ENCODE measurements at regions not wholly inside any gene's neighbourhood (a gene's known extent, or its start where the extent isn't known, plus 50 kb on each side); places are given as distances from the start of the nearest gene placed in this dataset.
A peak's percentile ranks its signal among the peaks of the same experiment; 100 is the strongest.

DNA sequence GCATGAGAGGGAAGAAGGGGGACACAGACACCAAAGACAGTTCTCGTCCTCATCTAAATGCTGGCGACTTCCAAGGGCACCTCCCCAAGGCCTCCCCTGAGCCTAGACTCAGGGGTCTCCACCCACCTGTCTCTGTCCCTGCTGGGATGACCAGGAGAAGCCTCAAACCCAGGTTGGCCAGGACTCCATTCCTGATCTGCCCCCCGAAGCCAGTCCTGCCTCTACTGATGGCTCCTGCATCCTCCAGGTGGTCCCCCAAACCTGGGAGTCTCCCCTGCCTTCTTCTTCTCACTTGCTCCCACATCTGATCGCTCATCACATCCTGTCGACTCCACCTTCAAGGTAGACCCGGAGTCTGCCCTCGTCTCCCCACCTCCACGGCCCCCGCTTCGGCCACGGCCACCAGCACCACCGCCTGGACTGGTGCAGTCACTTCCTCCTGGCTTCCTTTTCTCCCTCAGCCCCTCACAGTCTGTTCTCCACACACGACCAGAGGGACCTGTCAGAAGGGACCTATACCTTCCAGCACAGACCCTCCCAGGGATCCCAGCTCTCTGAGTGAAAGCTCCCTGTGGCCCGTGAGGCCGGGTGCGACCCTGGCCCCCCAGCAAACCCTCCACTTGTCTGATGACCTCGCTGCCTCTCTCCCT, 92.1 kb downstream of the CEBPB start:
- Histone ChIP-seq H3K4me1 (ENCODE audit: control insufficient read depth, insufficient read depth, low read length, poor library complexity, severe bottlenecking) (peaks cover 39% of the 10 kb centered on the region), H3K9me3 (ENCODE audit: control insufficient read depth, low read length) (no peaks in the 10 kb centered on the region), H3K4me3 (ENCODE audit: extremely low read depth, insufficient read depth, low read length, poor library complexity, severe bottlenecking) (no peak overlapping the region), H3K27ac (ENCODE audit: low read depth, low read length, severe bottlenecking) (no peak overlapping the region), H3K36me3 (ENCODE audit: control insufficient read depth, insufficient read depth, low read length) (no peaks in the 10 kb centered on the region)
- WGBS, 2 experiments (ENCODE audit: insufficient coverage in 2 of 2): 86 to 94% methylated on average over 15 to 17 of the region's 17 CpGs

DNA sequence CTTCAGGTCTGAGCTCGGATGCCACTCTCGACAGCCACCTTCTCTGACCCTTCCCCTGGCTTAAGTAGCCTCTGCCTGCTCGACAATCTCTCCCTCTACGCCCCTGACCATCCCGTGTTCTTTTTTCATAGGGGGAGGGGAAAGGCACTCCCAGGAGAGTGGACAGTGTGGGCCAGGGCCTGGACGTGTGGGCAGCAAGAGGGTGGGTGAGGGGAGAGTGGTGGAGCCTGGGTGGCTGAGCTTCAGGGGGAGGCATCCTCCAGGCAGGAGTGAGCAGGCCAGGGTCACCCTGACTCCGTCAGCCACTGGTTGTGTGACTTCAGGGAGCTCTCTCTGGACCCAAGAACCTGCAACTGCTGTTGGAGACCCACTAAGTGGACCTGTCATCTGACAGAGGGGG, 92.7 kb downstream of the CEBPB start:
- Histone ChIP-seq H3K4me1 (ENCODE audit: control insufficient read depth, insufficient read depth, low read length, poor library complexity, severe bottlenecking) (peaks cover 39% of the 10 kb centered on the region), H3K27ac (ENCODE audit: low read depth, low read length, severe bottlenecking) (no peak overlapping the region), H3K4me3 (ENCODE audit: extremely low read depth, insufficient read depth, low read length, poor library complexity, severe bottlenecking) (no peak overlapping the region), H3K9me3 (ENCODE audit: control insufficient read depth, low read length) (no peaks in the 10 kb centered on the region), H3K36me3 (ENCODE audit: control insufficient read depth, insufficient read depth, low read length) (no peaks in the 10 kb centered on the region)
- 93% methylated on average over 3 of the region's 7 CpGs for WGBS, 2 experiments (ENCODE audit: insufficient coverage in 2 of 2)

DNA sequence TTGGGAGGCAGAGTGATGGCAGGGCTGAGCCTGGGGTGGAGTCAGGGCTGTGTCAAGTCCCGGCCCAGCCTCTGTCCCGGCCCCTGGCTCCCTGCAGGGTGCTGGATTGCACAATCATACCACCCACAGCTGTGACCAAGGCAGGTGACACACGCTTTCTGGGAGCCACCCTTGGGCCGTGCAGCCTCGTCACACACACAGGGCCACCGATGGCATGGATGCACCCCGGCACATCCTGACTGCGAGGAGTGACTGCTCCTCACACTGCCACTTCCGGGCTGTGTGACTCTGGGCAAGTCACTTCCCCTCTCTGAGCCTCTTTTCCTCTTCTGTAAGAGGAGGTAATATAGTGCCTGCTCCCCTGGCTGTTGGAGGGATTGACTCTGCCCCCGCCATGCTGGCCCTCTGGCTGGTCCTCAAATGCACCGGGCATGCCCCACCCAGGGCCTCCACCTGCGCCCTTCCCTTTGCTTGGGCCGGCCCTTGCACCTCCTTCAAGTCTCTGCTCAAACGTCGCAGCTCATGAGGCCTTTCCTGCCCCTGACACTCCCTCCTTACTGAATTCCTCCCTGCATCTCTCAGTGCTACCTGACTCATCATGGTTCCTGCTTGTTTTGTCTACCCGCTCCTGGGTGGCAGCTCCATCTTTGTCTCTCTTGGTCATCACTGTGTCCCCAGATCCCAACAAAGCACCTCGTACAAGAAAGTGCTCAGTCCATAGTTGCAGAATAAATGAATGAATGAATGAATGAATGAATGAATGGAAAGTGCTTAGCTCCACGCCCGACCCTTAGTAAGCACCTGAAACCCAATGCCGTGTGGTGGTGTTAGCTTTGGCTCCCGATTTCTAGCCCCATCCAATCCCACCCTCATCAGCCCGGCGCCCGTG, 93.5 kb downstream of the CEBPB start:
- Histone ChIP-seq H3K4me1 (ENCODE audit: control insufficient read depth, insufficient read depth, low read length, poor library complexity, severe bottlenecking) (peaks cover 39% of the 10 kb centered on the region), H3K4me3 (ENCODE audit: extremely low read depth, insufficient read depth, low read length, poor library complexity, severe bottlenecking) (no peak overlapping the region), H3K9me3 (ENCODE audit: control insufficient read depth, low read length) (no peaks in the 10 kb centered on the region), H3K36me3 (ENCODE audit: control insufficient read depth, insufficient read depth, low read length) (no peaks in the 10 kb centered on the region), H3K27ac (ENCODE audit: low read depth, low read length, severe bottlenecking) (peak overlapping the region; percentile 8)
- 86 to 96% methylated on average over 19 to 20 of the region's 24 CpGs for WGBS, 2 experiments (ENCODE audit: insufficient coverage in 2 of 2)

DNA sequence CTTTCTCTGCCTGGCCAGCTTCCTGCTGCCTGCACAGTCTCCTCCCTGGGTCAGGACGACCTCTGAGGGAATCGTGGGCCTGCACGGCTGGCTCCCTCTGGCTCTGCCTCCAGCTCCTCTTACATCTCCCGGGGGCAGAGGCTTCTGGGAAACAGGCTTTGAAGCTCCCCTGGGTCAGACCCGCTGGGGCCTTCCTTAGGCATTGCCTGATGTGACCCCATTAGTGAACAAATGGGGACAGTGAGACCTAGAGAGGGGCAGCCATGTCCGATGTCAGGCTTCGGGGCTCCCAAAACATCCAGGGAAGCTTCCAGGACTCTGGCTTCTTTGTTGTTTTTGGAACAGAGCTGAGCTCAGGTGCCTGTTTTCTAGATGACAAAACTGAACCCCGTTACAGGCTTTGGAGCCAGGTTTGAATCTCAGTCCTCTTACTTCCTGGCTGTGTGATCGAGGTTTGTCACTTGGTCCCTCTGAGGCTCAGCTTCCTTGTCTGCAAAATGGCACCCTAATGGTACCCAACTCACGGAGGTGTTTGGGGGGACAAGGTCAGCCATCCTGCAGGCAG, 94.3 kb downstream of the CEBPB start:
- 91 to 93% methylated on average over 9 to 10 of the region's 10 CpGs for WGBS, 2 experiments (ENCODE audit: insufficient coverage in 2 of 2)
- Histone ChIP-seq H3K27ac (ENCODE audit: low read depth, low read length, severe bottlenecking) (peak overlapping the region; percentile 78), H3K4me1 (ENCODE audit: control insufficient read depth, insufficient read depth, low read length, poor library complexity, severe bottlenecking) (peaks cover 39% of the 10 kb centered on the region), H3K9me3 (ENCODE audit: control insufficient read depth, low read length) (no peaks in the 10 kb centered on the region), H3K36me3 (ENCODE audit: control insufficient read depth, insufficient read depth, low read length) (no peaks in the 10 kb centered on the region), H3K4me3 (ENCODE audit: extremely low read depth, insufficient read depth, low read length, poor library complexity, severe bottlenecking) (no peak overlapping the region)

DNA sequence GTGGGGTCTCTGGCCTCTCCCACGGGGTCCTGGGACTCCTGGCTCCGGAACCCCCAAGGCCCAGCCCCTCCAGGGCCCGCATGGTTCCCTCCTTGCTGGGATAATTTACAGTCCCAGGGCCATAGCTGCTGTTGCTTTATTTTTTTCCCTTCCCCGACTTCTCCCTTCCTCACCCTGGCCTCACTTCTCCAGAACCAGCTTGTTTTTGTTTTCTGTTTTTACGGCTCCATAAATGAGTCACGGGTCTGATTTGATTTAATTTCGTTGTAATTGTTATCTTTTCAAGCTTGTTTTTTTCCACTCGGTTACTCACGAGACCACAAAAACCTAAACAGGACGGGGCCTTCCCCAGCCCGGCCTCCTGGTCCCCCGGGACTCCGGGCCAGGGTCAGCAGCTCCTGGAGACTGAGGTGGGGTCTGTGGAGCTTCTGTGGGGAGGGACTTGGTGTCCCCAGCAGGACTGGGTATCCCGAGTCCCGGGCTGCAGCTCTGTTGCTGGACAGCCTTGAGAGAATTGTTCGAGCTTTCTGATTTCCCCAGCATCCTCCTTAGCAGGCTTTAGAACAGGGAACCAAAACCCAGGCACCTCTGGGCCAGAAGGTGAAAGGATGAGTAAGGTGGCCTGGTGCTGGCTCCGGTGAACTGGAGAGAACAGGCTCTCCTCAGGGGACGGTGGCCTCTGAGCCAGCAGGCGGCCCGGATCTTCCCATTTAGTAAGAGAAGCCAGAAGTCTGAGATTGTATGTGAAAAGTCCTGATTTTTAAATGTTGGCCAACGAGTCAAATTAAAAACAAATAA, 94.9 kb downstream of the CEBPB start:
- WGBS, 2 experiments (ENCODE audit: insufficient coverage in 2 of 2): 90 to 91% methylated on average over 9 to 13 of the region's 21 CpGs
- Histone ChIP-seq H3K27ac (ENCODE audit: low read depth, low read length, severe bottlenecking) (peak overlapping the region; percentile 78), H3K4me3 (ENCODE audit: extremely low read depth, insufficient read depth, low read length, poor library complexity, severe bottlenecking) (no peak overlapping the region), H3K36me3 (ENCODE audit: control insufficient read depth, insufficient read depth, low read length) (no peaks in the 10 kb centered on the region), H3K4me1 (ENCODE audit: control insufficient read depth, insufficient read depth, low read length, poor library complexity, severe bottlenecking) (peaks cover 39% of the 10 kb centered on the region), H3K9me3 (ENCODE audit: control insufficient read depth, low read length) (no peaks in the 10 kb centered on the region)

DNA sequence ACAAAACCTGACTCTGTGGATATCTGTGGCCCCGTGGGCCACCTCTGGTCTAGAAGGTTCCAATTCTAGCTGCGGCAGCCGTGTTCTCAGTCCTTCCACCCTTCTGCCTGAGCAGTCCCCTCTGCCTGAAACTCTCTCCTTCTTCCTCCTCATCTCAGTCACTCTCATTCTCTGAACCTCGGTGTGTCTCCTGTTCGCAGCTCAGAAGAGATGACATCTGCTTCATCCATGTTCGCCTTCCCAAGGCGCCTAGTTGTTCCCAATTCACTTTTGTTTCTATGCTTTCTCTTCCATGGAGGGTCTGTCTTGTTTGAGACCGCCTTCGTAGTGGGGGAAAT, 95.5 kb downstream of the CEBPB start:
- Histone ChIP-seq H3K27ac (ENCODE audit: low read depth, low read length, severe bottlenecking) (peak overlapping the region; percentile 78), H3K9me3 (ENCODE audit: control insufficient read depth, low read length) (no peaks in the 10 kb centered on the region), H3K36me3 (ENCODE audit: control insufficient read depth, insufficient read depth, low read length) (no peaks in the 10 kb centered on the region), H3K4me3 (ENCODE audit: extremely low read depth, insufficient read depth, low read length, poor library complexity, severe bottlenecking) (no peak overlapping the region), H3K4me1 (ENCODE audit: control insufficient read depth, insufficient read depth, low read length, poor library complexity, severe bottlenecking) (peaks cover 39% of the 10 kb centered on the region)
- 89% methylated on average over 6 to 7 of the region's 9 CpGs for WGBS, 2 experiments (ENCODE audit: insufficient coverage in 2 of 2)

DNA sequence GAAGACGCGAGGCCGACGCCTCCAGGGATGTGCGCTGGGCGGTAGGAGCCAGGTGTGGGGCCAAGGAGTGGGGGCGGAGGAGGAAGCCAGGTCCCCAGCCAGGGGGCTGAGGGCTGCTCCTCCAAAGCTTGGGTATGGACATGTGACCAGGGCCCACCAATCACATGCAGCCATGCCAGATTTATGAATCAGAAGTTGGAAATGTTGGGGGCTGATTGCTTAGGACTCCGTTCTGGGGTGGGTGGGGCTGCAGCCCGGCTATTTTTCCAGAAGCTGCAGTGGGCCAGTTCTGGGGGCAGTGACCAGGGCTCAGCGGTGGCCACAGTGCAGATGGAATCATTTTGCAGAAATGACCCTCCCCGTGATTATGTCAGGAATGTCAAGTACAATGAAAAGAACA, 96.0 kb downstream of the CEBPB start:
- no peak overlapping the region for H3K4me3 ChIP-seq (ENCODE audit: extremely low read depth, insufficient read depth, low read length, poor library complexity, severe bottlenecking)
- no peaks in the 10 kb centered on the region for H3K9me3 ChIP-seq (ENCODE audit: control insufficient read depth, low read length)
- peak overlapping the region; percentile 78 for H3K27ac ChIP-seq (ENCODE audit: low read depth, low read length, severe bottlenecking)
- WGBS, 2 experiments (ENCODE audit: insufficient coverage in 2 of 2): 82 to 92% methylated on average over 10 to 11 of the region's 11 CpGs
- H3K4me1 ChIP-seq (ENCODE audit: control insufficient read depth, insufficient read depth, low read length, poor library complexity, severe bottlenecking): peaks cover 39% of the 10 kb centered on the region
- no peaks in the 10 kb centered on the region for H3K36me3 ChIP-seq (ENCODE audit: control insufficient read depth, insufficient read depth, low read length)

DNA sequence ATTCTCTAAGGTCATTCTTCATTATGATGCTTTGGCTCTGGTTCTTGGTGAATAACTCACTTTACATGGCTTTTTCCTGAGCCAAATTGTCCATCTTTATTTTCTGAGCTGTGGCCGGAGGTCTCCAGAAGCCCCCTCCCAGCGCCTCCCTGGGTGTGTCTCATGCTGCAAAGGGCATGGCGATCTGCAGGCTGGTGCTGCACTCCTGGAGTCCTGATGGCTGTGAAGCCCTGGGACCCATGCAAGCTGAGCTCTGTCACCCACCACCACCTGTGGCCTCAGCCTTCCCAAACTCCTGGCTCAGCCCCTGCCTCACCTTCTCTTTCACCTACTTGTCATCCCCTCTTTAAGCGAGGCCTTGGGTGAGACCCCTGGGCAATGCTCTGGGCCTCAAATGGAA, 96.9 kb downstream of the CEBPB start:
- Histone ChIP-seq H3K4me1 (ENCODE audit: control insufficient read depth, insufficient read depth, low read length, poor library complexity, severe bottlenecking) (peaks cover 40% of the 10 kb centered on the region), H3K27ac (ENCODE audit: low read depth, low read length, severe bottlenecking) (no peak overlapping the region), H3K36me3 (ENCODE audit: control insufficient read depth, insufficient read depth, low read length) (no peaks in the 10 kb centered on the region), H3K9me3 (ENCODE audit: control insufficient read depth, low read length) (no peaks in the 10 kb centered on the region), H3K4me3 (ENCODE audit: extremely low read depth, insufficient read depth, low read length, poor library complexity, severe bottlenecking) (no peak overlapping the region)
- WGBS, 2 experiments (ENCODE audit: insufficient coverage in 2 of 2): 89 to 94% methylated on average over 3 to 4 of the region's 4 CpGs

DNA sequence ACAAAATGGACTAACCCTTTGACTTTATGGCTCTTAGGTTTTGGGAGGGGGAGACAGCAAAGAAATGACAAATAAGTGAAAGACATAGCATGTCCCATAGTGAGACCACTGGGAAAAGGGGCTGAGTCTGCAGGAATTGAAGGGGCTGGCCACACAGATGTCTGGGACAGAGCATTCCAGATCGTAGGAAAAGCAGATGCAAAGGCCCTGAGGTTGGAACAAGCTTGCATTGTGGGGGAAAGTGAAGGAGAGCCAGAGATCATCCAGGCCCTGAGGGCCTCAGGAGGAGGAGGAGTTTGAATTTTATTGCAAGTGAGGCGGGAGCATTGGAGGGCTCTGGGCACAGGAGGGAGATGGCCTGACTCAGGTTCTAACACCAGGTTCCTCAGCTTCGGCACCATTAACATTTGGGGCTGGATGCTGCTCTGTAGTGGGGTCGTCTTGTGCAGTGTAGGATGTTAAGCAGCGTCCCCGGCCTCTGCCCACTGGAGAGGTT, 97.5 kb downstream of the CEBPB start:
- H3K9me3 ChIP-seq (ENCODE audit: control insufficient read depth, low read length): no peaks in the 10 kb centered on the region
- H3K4me3 ChIP-seq (ENCODE audit: extremely low read depth, insufficient read depth, low read length, poor library complexity, severe bottlenecking): no peak overlapping the region
- peaks cover 42% of the 10 kb centered on the region for H3K4me1 ChIP-seq (ENCODE audit: control insufficient read depth, insufficient read depth, low read length, poor library complexity, severe bottlenecking)
- 89 to 93% methylated on average over 5 of the region's 6 CpGs for WGBS, 2 experiments (ENCODE audit: insufficient coverage in 2 of 2)
- no peak overlapping the region for H3K27ac ChIP-seq (ENCODE audit: low read depth, low read length, severe bottlenecking)
- H3K36me3 ChIP-seq (ENCODE audit: control insufficient read depth, insufficient read depth, low read length): no peaks in the 10 kb centered on the region

DNA sequence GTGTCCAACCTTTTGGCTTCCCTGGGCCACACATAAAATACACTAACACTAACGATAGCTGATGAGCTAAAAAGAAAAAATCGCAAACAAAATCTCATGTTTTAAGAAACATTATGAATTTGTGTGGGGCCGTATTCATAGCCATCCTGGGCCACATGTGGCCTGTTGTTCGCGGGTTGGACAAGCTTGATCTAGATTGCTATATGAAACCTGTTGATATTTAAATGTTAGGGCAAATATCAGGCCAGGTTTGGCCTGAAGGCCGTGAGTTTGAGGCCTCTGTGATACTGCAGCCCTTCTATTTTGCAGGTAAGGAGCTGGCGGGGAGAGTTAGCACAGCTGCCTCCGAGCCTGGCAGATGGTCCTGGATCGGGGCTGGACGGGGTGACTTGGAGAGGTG, 99.0 kb downstream of the CEBPB start:
- H3K4me3 ChIP-seq (ENCODE audit: extremely low read depth, insufficient read depth, low read length, poor library complexity, severe bottlenecking): no peak overlapping the region
- peaks cover 28% of the 10 kb centered on the region for H3K4me1 ChIP-seq (ENCODE audit: control insufficient read depth, insufficient read depth, low read length, poor library complexity, severe bottlenecking)
- WGBS, 2 experiments (ENCODE audit: insufficient coverage in 2 of 2): 91 to 94% methylated on average over 8 to 10 of the region's 10 CpGs
- H3K27ac ChIP-seq (ENCODE audit: low read depth, low read length, severe bottlenecking): no peak overlapping the region
- no peaks in the 10 kb centered on the region for H3K9me3 ChIP-seq (ENCODE audit: control insufficient read depth, low read length)
- H3K36me3 ChIP-seq (ENCODE audit: control insufficient read depth, insufficient read depth, low read length): no peaks in the 10 kb centered on the region
